ENCODE measurements at regions not wholly inside any gene's neighbourhood (a gene's known extent, or its start where the extent isn't known, plus 50 kb on each side); places are given as distances from the start of the nearest gene placed in this dataset.

DNA sequence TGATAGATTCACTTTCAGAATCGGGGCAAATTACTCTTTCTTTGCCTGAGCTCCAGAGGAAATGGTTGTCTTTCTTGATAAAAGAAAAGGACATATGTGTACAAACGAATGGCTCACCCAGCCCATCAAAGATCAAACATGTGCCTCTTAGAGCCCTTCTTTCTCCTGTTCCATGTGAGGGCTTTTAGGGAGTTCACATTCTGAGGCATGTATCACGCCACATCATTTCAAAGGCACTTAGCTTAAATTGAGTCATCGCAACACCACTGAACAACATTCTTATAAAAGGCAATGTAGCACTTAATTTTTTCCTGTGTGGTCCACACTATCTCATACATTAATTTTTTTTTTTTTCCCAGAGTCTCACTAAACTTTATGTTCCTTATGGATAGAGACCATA is 521.0 kb downstream of the SUCLA2 start:
- DNase-seq = no peak
- intact Hi-C loops (cut with DNase I) = no loop called here
- ATAC-seq = no peak

DNA sequence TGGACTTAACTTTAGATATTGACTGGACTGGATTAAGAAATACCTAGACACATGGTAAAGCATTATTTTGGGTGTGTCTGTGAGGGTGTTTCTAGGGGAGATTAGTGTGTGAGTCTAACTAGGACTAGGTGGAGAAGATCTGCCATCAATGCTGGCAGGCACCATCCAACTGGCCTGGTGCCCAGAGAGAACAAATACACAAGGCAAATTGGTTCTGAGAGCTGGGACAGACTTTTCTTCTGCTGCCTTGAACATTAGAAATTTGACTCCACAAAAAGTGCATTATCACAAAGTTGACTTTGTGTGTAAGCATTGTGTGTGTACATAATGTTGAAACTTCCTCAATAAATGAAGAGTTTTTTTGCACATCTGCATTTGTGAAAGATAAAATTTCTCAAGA is 522.1 kb downstream of the SUCLA2 start:
- intact Hi-C loops (cut with DNase I) = no loop called here
- no peak for ATAC-seq

DNA sequence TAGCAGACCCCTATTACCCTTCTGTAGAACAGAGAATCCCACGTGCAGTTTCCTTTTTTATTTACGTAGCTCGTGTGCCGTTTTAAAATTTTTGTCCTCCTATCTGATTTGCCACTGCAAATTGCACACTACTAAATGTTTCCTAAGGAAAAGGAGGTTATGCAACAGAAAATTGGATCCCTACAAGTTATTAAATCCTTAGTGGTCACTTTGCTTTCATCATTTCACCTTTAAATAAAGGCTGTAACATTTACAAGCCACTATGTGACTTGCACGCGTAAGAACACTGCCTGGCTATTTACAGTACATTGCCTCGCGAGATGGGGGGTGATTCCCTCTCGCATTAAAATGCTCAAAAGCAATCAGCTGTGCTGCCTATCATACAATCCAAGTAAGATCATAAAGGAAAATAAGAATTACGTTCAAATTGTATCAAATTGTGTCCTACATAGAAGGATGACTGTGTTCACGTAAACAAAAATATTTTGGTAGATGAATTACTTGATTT is 525.6 kb downstream of the SUCLA2 start:
- ATAC-seq (peak in 1 of 2 donors; percentile 38), DNase-seq (no peak)
- intact Hi-C loops (cut with DNase I) = no loop called here

More for the DNA sequence above, 522.1 kb downstream of the SUCLA2 start:
- no peak for DNase-seq

DNA sequence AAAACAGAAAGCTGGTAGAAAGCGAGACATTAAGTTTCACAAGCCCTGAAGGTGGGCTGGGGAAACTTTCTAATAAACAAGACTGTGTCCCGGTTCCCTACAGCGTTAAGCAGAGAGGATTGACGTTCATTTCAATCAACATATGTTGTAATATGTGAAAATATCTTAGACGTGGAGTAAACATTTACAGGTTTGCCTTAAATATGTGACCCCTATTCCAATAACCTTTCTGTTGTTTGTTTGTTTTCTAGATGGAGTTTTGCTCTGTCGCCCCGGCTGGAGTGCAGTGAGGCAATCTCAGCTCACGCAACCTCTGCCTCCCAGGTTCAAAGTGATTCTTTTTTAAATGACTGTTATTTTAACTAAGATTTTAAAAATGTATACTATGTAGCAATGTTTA is 526.2 kb downstream of the SUCLA2 start:
- intact Hi-C loops (cut with DNase I) = no loop called here
- DNase-seq = no peak
- no peak for ATAC-seq

DNA sequence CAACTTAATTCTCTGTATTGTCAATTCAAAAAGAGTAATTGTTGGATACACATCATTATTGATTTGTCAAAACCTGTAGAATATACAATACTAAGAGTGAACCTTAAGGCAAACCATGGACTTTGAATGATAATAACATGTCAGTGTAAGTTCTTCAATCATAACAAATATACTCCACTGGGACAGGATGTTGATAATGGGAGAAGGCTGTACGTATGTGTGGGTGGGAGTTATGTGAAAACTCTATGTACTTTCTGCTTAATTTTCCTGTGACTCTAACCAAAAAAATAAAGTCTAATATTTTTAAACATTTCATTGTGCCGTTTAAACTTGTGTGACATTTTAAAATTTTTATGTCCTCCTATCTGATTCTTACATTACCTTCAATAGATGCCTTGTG is 526.7 kb downstream of the SUCLA2 start:
- intact Hi-C loops (cut with DNase I) = no loop called here
- DNase-seq = no peak
- ATAC-seq = no peak

DNA sequence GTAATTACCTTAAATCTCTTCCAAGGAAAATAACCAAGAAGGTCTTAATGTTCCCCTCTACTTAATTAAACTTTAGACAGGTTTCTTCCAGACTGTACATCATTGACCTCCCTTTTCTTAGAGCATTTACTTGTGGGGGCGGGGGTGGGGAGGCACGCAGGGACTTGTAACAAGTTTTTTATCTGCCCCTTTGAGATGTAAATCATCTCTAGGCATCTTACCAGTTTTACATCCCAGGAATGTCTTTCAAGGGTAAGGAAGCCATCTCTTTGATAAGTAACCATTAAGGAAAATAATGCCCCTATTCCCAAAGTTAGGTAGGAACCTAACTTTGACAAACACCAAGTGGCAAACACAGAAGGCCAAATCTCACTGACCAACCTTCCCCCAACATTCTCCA is 528.6 kb downstream of the SUCLA2 start:
- intact Hi-C loops (cut with DNase I) = no loop called here
- ATAC-seq = no peak
- DNase-seq = no peak

DNA sequence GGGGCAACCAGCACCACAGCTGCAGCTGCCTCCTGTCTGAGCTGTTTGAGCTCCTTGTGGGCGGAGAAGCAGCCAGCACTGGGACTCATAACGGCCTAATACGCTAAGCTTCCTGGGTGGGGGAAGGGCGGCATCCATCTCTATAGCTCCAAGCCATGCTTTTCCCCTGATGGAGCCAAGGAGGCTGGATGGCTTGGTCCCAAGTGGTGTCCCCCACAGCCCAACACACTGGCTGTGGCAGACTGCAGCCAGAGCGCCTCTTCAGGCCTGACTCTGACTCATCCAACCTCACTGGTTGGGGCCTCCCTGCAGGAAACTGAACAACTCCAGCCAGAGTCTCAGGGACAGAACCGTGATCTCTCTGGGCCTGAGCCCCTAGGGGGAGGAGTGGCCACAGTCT is 537.3 kb downstream of the SUCLA2 start:
- ATAC-seq (no peak), DNase-seq (no peak)
- intact Hi-C loops (cut with DNase I) = no loop called here

DNA sequence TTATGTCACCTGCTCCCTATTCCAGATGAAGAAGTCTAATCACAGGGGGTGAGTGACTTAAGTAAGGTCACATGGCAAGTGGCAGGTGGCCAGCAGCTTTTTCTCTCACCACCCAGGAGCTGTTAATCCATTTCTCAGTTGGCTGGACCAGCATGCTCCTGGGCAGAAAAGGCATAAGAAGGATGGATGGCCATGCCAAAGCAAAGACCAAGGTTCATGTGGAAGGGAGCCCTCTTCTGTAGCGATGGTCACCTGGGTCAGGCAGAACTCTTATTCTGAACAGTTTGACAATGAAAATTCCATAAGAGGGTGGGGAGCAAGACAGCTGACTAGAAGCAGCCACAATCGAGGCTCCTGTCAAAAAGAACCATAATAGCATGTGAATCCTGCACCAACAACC is 538.1 kb downstream of the SUCLA2 start:
- intact Hi-C loops (cut with DNase I) = no loop called here
- DNase-seq (no peak), ATAC-seq (no peak)

DNA sequence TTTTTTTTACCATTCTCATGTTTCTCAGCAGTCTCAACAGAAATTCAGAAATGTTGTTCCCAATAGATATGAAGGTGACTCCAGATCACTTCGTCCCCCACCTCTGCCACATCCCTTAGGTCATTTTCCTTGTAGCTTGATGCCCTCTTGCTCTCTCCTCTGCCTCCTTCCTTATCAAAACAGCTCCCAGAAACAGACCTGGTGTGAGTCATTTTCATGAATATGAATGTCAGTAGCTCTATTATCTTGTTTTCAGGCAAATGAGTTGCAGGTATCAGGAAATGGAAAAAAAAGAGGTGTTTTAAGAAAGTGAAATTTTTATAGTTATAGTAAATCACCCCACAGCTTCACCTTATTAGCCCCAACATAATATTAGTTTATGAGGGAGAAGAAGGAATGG is 539.3 kb downstream of the SUCLA2 start:
- intact Hi-C loops (cut with DNase I) = no loop called here
- ATAC-seq = no peak

DNA sequence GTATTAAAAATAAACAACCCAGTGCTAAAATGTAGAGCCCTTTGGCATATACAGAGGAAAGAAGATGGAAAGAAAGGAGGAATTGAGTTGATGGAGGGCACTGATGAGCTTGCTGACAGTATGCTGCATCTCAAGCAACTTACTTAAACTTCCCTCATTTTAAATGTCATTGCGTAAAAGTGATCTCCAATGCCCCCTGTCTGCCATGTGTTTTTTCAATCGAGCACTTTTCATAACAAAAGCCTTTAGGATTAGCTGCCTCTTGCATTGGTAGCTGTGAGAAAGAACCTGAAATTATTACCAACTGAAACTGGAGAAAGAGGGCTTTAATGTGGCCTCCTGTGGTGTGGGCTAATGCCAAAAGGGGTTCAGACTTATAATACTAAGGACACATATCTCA is 541.6 kb downstream of the SUCLA2 start:
- ATAC-seq = no peak
- DNase-seq = no peak
- intact Hi-C loops (cut with DNase I) = no loop called here

More for the DNA sequence above, 539.3 kb downstream of the SUCLA2 start:
- no peak for DNase-seq

DNA sequence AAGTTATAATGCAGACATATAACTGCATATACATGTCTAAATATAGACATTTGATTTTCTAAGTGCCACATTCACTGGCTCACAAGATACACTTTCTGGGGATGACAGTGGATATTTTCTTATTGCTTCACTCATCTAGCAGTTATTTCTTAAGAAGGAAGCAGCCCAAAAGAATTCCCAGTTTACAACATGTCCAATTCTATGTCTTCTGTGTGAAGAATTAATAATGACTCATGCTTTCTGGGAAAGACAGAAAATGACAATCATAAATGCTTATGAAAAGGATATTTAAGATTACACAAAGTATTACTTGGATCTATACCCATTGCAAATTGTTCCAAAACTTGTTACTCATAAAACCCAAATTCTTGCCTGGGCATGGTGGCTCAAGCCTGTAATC is 543.4 kb downstream of the SUCLA2 start:
- DNase-seq = no peak
- intact Hi-C loops (cut with DNase I) = no loop called here
- ATAC-seq = no peak

DNA sequence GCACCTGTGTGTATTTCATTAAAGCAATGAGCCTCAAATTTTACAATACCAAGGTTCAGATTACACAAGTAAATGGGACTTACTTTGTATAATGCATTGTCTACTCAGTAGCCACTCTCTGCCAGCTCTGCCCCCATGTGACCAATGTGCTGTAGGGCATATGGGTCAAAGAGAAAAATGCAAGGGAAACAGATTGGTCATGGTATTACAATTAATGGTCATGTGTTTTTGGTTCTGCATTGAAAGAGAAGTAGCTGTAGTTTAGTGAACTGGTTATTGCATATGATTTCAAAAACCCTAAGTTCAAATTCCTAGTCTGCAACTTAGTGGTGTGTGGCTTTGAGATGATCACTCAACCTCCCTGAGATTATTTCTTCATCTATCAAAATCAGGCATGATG is 545.4 kb downstream of the SUCLA2 start:
- intact Hi-C loops (cut with DNase I) = no loop called here
- DNase-seq = no peak
- ATAC-seq = no peak

DNA sequence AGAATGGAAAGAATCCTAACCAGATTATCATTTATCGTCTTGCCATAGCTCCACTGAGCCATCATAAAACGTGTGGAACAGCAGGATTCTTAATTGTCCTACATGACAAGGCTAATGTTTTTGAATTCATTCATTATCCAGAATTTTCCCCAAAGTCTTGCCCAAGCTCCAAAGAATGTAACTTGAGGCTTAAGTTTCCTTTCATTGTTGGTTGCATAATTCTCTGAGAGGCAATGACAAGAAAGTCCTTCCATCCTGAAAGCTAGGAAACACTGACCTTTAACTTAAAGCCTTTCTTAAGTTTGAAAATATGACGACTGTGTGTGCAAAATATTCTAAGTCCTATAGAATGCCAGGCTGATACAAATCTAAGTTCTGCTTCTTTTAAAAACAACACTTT is 546.1 kb downstream of the SUCLA2 start:
- DNase-seq = no peak
- intact Hi-C loops (cut with DNase I) = no loop called here
- ATAC-seq = no peak

DNA sequence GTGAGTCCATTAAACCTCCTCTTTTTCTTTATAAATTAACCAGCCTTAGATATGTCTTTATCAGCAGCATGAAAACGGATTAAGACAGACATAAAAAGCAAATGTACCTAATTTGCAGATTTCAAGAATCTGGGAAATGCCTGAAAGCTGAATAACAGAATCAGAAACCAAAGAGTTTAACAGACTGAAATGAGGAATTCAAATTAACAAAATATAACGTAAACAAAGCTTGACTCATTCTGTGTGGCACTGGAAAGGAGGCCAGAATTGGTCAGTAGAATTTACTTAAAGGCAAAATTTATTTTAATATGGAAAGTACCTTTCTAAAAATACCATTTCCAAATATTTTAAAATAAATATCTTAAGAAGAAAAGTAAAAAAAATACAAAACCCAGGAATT is 540.6 kb upstream of the HTR2A start:
- ATAC-seq = no peak
- intact Hi-C loops (cut with DNase I) = no loop called here

DNA sequence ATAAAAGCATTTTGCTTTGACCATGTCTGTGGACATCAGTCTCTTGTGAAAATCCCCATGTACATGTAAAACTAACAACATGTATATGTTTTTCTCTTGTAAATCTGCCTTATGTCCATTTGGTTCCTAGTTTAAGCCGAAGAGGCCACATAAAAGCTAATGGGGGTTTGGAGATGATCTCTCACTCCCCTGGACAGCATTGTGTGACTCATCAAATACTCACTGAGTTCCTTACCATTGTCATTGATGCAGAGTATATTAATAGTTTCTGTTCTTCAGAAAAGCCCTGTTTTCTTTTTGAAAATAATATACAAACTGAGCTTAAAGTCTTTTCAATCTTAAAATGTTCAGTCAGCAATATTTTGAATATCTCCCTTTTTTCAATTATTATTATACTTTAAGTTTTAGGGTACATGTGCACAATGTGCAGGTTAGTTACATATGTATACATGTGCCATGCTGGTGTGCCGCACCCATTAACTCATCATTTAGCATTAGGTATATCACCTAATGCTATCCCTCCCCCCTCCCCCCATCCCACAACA is 536.7 kb upstream of the HTR2A start:
- ATAC-seq = no peak
- DNase-seq = no peak
- intact Hi-C loops (cut with DNase I) = no loop called here

More for the DNA sequence above, 540.6 kb upstream of the HTR2A start:
- no peak for DNase-seq

DNA sequence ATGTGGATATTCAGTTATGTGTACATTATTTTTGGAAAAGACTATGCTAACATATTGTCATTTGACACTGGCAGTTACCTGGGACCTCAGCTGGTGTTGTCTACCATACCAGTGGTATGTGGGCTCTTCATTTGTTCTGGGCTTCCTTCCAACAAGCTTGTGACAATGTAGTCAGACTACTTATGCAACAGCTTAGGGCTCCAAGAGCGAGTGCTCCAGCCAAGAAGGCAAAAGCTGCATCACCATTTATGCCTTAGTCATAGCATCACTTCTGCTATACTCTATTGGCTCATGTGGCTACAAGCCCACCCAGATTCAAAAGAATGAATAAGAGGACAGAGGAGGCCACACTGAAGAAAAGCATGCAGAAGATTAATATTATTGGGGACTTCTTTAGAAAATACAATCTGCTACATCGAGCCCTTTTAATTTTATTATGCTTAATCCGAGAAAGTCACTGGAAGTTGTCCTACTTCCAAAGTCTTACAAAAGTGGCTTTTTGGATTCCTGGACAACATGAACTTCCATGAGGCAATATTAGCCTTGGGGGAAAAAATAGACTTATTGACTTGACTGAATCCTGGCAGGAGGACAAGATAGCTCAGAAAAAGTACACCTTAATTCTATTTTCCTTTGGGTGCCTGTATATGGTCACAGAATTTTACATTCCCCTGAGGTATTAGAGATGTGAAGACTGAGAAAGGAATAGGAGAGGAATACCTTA is 529.4 kb upstream of the HTR2A start:
- peak; percentile 71 to 77 for ATAC-seq
- intact Hi-C loops (cut with DNase I) = no loop called here
- DNase-seq = peak; percentile 41

DNA sequence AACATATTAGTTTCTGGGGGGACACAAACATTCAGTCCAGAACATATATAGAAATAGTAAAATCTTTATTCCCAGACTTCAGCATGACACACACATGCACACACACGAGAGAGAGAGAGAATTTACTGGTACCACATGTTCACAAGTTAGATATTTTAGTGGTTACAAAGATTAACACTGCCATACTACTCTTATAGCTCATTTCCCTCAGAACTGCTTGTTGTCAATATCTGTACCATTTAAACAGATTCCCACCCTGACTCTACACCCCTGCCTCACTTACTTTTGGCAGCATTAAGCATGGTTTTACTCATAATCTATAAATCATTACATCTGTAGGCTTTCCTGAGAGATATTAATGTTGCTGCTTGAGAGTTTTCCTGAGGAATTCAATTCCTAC is 524.7 kb upstream of the HTR2A start:
- intact Hi-C loops (cut with DNase I) = loop anchor here in 1 of 2 donors (2.0 to 5.0 kb wide), 2 partner anchors 177 to 251 kb away; no protein-coding TSS in a partner anchor
- ATAC-seq = no peak
- DNase-seq = no peak

DNA sequence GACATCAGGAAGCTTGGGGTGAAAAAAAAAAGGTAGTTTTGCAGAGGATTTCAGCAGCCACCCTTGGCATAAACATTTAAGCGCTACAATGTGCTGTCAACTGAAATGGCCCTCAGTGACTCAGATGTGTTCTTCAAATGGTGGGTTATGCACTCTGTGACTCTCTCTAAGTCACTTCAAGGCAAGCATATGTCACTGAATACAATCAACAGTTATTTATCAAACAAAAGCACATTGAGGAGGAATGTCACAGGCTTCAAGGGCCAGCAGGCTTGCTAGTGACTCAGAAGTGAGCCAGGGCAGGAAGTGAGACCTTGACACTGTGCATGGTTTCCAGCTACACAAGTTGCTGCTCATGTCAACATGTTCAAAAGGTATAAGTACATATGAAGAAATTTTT is 523.7 kb upstream of the HTR2A start:
- DNase-seq = no peak
- intact Hi-C loops (cut with DNase I) = loop anchor here in 1 of 2 donors (1.0 to 5.0 kb wide), 3 partner anchors 178 to 354 kb away; no protein-coding TSS in a partner anchor
- ATAC-seq = peak in 1 of 2 donors; percentile 67

DNA sequence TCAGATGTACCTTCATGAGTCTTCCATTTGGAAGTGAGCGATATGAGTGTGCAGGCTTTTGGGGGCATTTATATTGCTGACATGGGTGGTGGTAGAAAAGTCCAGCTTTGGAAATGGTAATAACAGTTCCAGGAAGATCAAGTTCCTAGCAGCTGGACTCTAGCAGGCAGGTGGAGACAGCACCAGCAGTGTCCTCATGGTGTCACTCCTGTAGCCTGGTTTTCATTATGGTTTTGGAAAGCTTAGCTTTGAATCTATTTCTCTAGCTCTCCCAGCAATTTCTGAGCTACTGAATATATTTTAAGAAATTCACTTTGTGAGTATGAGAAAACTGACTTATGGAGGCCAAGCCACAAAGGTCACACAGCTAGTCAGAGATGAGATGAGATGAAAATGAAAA is 523.2 kb upstream of the HTR2A start:
- ATAC-seq (peak in 1 of 2 donors; percentile 82), DNase-seq (no peak)
- intact Hi-C loops (cut with DNase I) = loop anchor here in 1 of 2 donors (1.0 to 5.0 kb wide), 3 partner anchors 179 to 354 kb away; no protein-coding TSS in a partner anchor

DNA sequence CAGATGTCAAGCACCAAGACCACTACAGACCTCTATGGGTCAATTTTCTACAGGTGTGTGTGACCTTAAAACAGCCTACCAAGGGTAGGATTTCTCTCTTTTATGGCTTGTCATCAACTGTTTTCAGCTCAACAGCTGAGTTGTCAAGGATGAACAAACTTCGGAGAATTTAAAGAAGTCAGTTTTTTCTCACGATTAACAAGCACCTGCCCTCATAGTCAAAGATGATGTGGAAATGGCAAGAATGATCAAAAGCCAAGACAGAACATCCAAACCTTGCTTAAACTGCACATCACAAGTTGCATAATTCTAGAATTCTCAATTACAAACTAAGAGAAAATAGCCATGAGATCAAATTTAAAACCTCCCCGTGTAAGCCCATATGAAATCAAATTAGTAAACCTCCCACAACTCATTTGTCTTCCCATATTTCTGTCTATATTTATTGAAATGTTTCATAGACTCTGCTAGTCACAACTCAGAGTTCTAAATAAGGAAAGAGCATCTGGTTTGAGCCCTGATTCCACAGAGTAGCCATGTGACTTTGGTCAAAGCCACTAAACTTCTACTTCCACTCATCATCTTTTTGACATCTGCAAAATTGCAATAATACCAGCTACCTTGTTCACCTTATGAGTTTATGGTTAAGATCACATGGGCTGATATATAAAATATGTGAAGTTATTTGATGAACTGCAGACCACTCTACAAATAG is 521.5 kb upstream of the HTR2A start:
- intact Hi-C loops (cut with DNase I) = loop anchor here in 1 of 2 donors (5.0 kb wide), 1 partner anchor 354 kb away; no protein-coding TSS in a partner anchor
- DNase-seq (no peak), ATAC-seq (no peak)

Data from left cardiac atrium (tissue), 4 donors.